ENCODE measurements at regions not wholly inside any gene's neighbourhood (a gene's known extent, or its start where the extent isn't known, plus 50 kb on each side); places are given as distances from the start of the nearest gene placed in this dataset.

- no peaks in the 10 kb centered on the region for H3K4me1 ChIP-seq
- TF ChIP-seq POLR2A (IDR thresholded peaks at IDR 0.05), result no peak
- TF ChIP-seq CTCF (IDR thresholded peaks at IDR 0.05), result no peak
- no peak overlapping the region for H3K27ac ChIP-seq
- H3K27me3 ChIP-seq, result peaks cover 11% of the 10 kb centered on the region
- no peaks in the 10 kb centered on the region for H3K36me3 ChIP-seq
- no peak for ATAC-seq
- H3K4me3 ChIP-seq, result no peak overlapping the region
- no peaks in the 10 kb centered on the region for H3K9me3 ChIP-seq
- 98% methylated on average over 5 of the region's 9 CpGs; no CpG with 5 or more reads in 1 of the 2 donors for WGBS, 2 donors (ENCODE audit: low coverage in 1 of 2)
Measured at GRCh38 chr10:2358586-2358985, 621.3 kb upstream of the ADARB2 start.

GRCh38 chr10:2356670-2357069, 619.3 kb upstream of the ADARB2 start:
- no peaks in the 10 kb centered on the region for H3K4me1 ChIP-seq
- TF ChIP-seq POLR2AphosphoS5 (IDR thresholded peaks at IDR 0.05) (no peak), EP300 (IDR thresholded peaks at IDR 0.05) (no peak), POLR2A (IDR thresholded peaks at IDR 0.05) (no peak), CTCF (IDR thresholded peaks at IDR 0.05) (no peak)
- no peak overlapping the region for H3K4me3 ChIP-seq
- H3K9me3 ChIP-seq, result no peaks in the 10 kb centered on the region
- no peak overlapping the region for H3K27ac ChIP-seq
- peaks cover 11% of the 10 kb centered on the region for H3K27me3 ChIP-seq
- 81 to 97% methylated on average over 6 to 7 of the region's 7 CpGs for WGBS, 2 donors (ENCODE audit: low coverage in 1 of 2)
- no peak for ATAC-seq
- H3K36me3 ChIP-seq, result no peaks in the 10 kb centered on the region

- no peaks in the 10 kb centered on the region for H3K36me3 ChIP-seq
- no peak for TF ChIP-seq POLR2A (IDR thresholded peaks at IDR 0.05)
- no peak for TF ChIP-seq CTCF (IDR thresholded peaks at IDR 0.05)
- TF ChIP-seq POLR2AphosphoS5 (IDR thresholded peaks at IDR 0.05), result no peak
- no peak for TF ChIP-seq EP300 (IDR thresholded peaks at IDR 0.05)
- H3K27me3 ChIP-seq, result peaks cover 3% of the 10 kb centered on the region
- 77 to 88% methylated on average over 9 to 16 of the region's 16 CpGs for WGBS, 2 donors (ENCODE audit: low coverage in 1 of 2)
- H3K27ac ChIP-seq, result no peak overlapping the region
- ATAC-seq, result no peak
- no peak overlapping the region for H3K4me3 ChIP-seq
- H3K9me3 ChIP-seq, result no peaks in the 10 kb centered on the region
- H3K4me1 ChIP-seq, result no peaks in the 10 kb centered on the region
Measured at GRCh38 chr10:2351566-2351965, 614.2 kb upstream of the ADARB2 start.

GRCh38 chr10:2342206-2342605, 604.9 kb upstream of the ADARB2 start:
- Histone ChIP-seq H3K4me1 (no peaks in the 10 kb centered on the region), H3K36me3 (no peaks in the 10 kb centered on the region), H3K4me3 (no peak overlapping the region), H3K27me3 (no peaks in the 10 kb centered on the region), H3K27ac (no peak overlapping the region), H3K9me3 (no peaks in the 10 kb centered on the region)
- TF ChIP-seq EP300 (IDR thresholded peaks at IDR 0.05) (no peak), POLR2AphosphoS5 (IDR thresholded peaks at IDR 0.05) (no peak), POLR2A (IDR thresholded peaks at IDR 0.05) (no peak), CTCF (IDR thresholded peaks at IDR 0.05) (no peak)
- WGBS, 2 donors (ENCODE audit: low coverage in 1 of 2), result 39 to 62% methylated on average over 2 to 3 of the region's 3 CpGs
- no peak for ATAC-seq

- no peaks in the 10 kb centered on the region for H3K27me3 ChIP-seq
- no peak overlapping the region for H3K27ac ChIP-seq
- H3K4me3 ChIP-seq, result no peak overlapping the region
- H3K9me3 ChIP-seq, result no peaks in the 10 kb centered on the region
- no peaks in the 10 kb centered on the region for H3K36me3 ChIP-seq
- no peaks in the 10 kb centered on the region for H3K4me1 ChIP-seq
- 42 to 47% methylated on average over 10 to 11 of the region's 11 CpGs for WGBS, 2 donors (ENCODE audit: low coverage in 1 of 2)
- TF ChIP-seq CTCF (IDR thresholded peaks at IDR 0.05) (no peak), POLR2A (IDR thresholded peaks at IDR 0.05) (no peak), EP300 (IDR thresholded peaks at IDR 0.05) (no peak), POLR2AphosphoS5 (IDR thresholded peaks at IDR 0.05) (no peak)
- ATAC-seq, result no peak
Measured at GRCh38 chr10:2340831-2341647, 603.7 kb upstream of the ADARB2 start.
